ENCODE measurements at regions not wholly inside any gene's neighbourhood (a gene's known extent, or its start where the extent isn't known, plus 50 kb on each side); places are given as distances from the start of the nearest gene placed in this dataset.
"Not testable (repeated sequence)": the region's sequence is repeated elsewhere in the genome, so short reads cannot be mapped to it uniquely, and the experiment has no call there.

- DNase-seq = no peak
Measured at GRCh38 chr15:20344601-20345400, 196.8 kb downstream of the GOLGA6L6 start.

- DNase-seq = not testable (repeated sequence)
Measured at GRCh38 chr15:20343395-20344211, 198.0 kb downstream of the GOLGA6L6 start.

- not testable (repeated sequence) for DNase-seq
Measured at GRCh38 chr15:20342601-20343394, 198.8 kb downstream of the GOLGA6L6 start.

- DNase-seq = no peak
Measured at GRCh38 chr15:20341901-20342600, 199.5 kb downstream of the GOLGA6L6 start.

GRCh38 chr15:20340931-20341661 is 200.5 kb downstream of the GOLGA6L6 start:
- DNase-seq = no peak

- DNase-seq = no peak
Measured at GRCh38 chr15:20340331-20340811, 201.2 kb downstream of the GOLGA6L6 start.

- DNase-seq = not testable (repeated sequence)
Measured at GRCh38 chr15:20339086-20339791, 202.4 kb downstream of the GOLGA6L6 start.

- not testable (repeated sequence) for DNase-seq
Measured at GRCh38 chr15:20338671-20339070, 202.9 kb downstream of the GOLGA6L6 start.

GRCh38 chr15:20337238-20337637 is 204.4 kb downstream of the GOLGA6L6 start:
- not testable (repeated sequence) for DNase-seq

GRCh38 chr15:20334451-20334850 is 207.1 kb downstream of the GOLGA6L6 start:
- DNase-seq = not testable (repeated sequence)

- DNase-seq = not testable (repeated sequence)
Measured at GRCh38 chr15:20325751-20326150, 215.8 kb downstream of the GOLGA6L6 start.

- not testable (repeated sequence) for DNase-seq
Measured at GRCh38 chr15:20317132-20317531, 224.5 kb downstream of the GOLGA6L6 start.

GRCh38 chr15:20311014-20311680 is 230.5 kb downstream of the GOLGA6L6 start:
- not testable (repeated sequence) for DNase-seq

- DNase-seq = no peak
Measured at GRCh38 chr15:20310603-20311002, 231.0 kb downstream of the GOLGA6L6 start.

GRCh38 chr15:20309966-20310365 is 231.6 kb downstream of the GOLGA6L6 start:
- not testable (repeated sequence) for DNase-seq

- not testable (repeated sequence) for DNase-seq
Measured at GRCh38 chr15:20309395-20309794, 232.2 kb downstream of the GOLGA6L6 start.

GRCh38 chr15:20308027-20308690 is 233.4 kb downstream of the GOLGA6L6 start:
- not testable (repeated sequence) for DNase-seq

GRCh38 chr15:20307137-20307536 is 234.5 kb downstream of the GOLGA6L6 start:
- not testable (repeated sequence) for DNase-seq

- DNase-seq = not testable (repeated sequence)
Measured at GRCh38 chr15:20306497-20307106, 235.0 kb downstream of the GOLGA6L6 start.
